ENCODE measurements at regions not wholly inside any gene's neighbourhood (a gene's known extent, or its start where the extent isn't known, plus 50 kb on each side); places are given as distances from the start of the nearest gene placed in this dataset.
A peak's percentile ranks its signal among the peaks of the same experiment; 100 is the strongest.

DNA sequence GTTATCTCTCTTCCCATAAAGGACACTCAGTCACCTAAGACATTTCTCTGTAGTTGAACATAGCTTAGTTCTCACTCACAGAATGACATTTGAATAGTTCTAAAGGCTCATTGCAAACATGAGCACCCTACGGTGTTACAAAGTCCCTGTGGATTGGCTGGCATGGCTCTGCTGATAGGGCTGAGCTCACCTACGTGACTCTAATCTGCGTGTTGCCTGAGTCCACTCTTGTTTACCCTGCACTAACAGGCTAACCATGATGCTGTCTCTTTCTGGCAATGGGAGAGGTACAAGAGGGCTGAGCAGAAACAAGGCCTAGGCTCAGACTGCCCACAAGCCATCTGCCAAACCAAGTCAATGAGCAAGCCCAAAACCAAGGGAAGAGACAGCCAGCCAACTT is 103.6 kb downstream of the PALM2AKAP2 start:
- no peak for DNase-seq (ENCODE audit: low read depth in 3 of 3)

DNA sequence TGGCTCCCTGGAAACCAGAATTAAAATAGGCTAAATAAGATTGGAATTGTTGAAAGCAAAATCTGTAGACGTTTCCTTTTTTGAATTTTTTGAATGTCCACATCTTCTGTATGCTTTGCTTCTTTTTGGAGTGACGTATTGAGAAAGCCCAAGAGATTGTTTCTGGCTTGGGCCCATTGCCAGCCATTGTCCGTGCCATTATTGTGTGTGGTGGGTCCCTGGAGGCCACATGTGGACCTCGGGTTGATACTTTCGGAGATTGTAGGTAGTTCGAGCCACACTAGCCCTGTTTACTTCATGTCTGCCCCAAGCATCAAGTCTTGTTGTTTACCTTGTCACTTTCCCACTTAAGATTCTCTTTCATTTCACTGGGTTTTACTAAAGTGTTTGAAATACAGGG is 106.0 kb downstream of the PALM2AKAP2 start:
- DNase-seq (ENCODE audit: low read depth in 3 of 3) = no peak

DNA sequence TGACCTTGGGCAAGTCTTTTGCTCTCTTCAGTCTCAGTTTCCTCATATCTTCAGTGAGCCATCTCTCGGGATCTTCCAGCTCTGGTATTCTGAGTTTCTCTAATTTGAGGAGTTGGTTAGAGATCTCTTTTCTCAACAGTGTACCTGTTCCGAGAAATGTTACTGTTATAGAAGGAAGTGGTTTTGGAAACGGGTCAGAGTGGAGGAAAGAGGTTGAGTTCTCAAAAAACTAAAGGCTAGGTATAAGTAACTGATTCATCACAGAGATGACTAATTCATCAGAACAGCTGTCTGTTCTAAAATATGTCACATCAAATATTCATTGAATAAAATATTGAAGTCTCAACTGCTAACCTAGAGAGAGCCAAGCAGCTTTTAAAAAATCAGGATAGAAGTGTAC is 106.6 kb downstream of the PALM2AKAP2 start:
- no peak for DNase-seq (ENCODE audit: low read depth in 3 of 3)

DNA sequence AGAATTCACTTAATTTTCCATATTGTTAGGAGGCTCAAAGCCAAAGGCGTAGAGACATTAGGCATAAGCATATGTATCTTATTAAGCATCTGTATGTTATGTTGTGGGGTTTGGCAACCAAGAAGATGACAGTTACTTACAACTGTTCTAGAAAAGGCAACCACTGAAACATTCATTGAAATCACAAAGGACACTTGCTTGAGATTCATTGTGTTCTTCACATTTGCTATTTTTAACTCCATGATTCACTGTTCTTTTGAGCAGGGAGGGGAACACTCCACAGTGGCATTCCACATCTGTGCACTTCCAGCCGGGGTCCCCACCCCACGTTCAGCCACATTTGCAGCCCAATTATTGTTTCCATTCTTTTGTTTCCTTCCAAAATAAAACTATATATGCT is 107.1 kb downstream of the PALM2AKAP2 start:
- DNase-seq (ENCODE audit: low read depth in 3 of 3) = no peak

DNA sequence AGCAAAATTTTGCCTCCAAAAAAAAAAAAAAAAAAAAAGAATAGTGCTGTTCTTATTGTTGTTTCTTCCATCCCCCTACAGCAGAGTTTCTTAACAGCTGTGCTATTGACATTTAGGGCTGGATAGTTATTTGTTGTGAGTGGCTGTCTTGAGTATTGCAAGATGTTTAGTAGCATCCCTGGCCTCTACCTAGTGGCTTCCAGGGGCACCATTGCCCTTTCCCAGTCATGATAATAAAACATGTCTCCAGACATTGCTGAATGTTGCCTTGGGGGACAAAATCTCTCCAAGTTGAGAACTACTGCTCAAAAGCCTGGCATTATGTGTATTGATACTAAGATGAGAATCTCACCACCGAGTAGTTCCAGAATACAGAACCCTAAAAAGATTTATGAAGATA is 108.7 kb downstream of the PALM2AKAP2 start:
- DNase-seq (ENCODE audit: low read depth in 3 of 3) = no peak

DNA sequence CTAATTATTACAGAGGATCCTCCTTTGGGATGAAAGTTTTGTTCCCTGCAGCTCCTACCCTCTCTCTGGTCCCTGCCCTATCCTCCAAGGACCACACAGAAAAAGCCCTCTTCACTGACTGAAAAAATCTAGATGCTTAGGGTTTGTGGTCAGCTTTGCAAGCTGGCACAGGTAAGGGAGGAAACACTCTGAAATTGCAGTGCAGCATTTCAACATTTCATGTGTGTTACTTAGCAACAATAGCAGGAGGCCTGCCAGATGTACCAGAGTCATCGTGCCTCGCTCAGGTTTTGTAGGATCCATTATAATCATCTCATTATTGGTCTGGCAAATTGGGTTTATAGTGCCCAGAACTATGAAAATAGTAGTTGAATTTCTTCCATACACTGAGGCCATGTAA is 109.5 kb downstream of the PALM2AKAP2 start:
- DNase-seq (ENCODE audit: low read depth in 3 of 3) = no peak

DNA sequence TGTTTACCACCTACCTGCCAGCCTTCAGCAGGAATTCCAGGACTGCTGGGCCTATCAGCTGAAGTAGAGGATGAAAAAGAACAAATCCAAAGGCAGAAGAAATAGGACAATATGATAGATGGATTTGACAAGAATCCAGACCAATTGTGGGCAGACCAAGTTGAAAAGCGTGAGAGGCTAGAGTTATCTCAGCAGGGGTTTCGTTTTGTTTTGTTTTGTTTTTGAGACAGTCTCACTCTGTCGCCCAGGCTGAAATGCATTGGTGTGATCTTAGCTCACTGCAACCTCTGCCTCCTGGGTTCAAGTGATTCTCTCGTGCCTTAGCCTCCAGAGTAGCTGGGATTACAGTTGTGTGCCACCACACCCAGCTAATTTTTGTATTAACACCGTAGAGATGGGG is 113.2 kb downstream of the PALM2AKAP2 start:
- no peak for DNase-seq (ENCODE audit: low read depth in 3 of 3)

DNA sequence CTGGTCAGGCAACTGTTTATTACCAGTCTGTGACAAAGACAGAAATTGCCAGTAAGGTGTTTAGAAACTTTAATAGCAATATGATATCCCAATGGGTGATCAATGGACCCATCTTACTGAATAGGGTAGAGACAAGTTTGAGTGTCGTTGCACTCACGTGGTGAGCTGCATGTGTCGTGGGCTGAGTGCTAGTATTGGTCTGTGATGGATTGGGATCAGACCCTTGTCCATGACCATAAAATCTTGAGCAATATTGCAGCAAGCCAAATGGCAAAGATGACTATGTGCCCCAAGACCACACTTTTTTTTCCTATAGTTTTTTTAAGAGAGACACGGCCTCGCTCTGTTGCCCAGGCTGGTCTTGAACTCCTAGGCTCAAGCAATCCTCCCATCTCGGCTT is 114.5 kb downstream of the PALM2AKAP2 start:
- peak in 1 of 3 donors; percentile 15 for DNase-seq (ENCODE audit: low read depth in 3 of 3)

DNA sequence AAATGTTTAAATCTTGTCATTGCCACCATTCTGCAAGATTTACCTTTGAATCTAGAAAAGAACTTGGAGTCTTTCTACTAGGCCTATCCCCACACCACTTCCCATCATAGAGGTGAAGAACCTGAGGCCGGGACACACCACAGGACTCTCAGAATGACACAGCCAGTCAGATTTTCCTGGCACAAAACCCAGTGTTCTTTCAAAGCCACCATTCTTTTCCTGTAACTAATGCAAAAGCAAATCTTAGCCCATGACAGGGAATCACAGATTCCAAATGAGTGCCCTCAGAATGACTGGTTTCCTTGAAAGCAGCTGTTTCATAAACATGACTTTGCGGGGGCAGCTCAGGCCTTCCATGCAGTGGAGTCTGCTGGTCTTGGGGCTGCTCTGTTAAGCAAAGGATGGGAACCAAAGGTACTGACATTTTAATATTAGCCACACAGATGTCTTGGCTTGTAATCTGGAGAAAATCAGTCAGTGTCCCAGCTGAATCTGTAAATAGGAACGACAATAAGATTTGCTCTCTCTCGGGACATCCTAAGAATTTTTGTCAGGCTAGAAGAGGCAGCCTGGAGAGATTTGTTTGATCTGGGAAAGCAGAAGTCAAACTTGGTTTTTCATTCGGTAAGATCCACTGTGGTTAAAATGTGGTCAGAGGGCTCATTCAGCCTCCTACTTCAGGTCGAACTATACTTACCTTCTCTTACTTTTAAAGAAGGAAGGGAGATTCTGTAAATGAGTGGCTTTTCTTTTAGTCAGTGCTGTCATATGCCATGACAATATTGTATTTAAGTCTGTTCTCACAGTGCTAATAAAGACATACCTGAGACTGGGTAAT is 115.1 kb downstream of the PALM2AKAP2 start:
- peak in 2 of 3 donors; percentile 43 to 56 for DNase-seq (ENCODE audit: low read depth in 3 of 3)

DNA sequence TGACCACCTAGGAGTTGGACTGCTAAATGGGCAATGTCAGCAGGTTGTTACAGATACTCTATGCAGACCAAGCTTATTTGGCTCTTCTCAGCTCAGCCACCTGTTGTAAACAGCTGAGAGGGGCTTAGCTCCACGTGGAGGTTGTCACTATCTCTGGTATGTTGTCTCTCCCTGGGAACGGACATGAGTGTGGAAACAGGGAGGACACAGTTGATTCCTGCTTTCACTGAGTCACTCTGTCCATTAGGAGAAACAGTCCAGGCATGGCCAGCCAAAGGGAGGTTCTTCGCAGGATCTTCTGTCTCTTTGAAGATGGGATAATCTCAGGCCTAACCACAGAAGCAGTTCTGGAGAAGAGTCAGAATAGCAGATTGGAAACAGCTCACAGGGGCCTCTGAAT is 121.2 kb downstream of the PALM2AKAP2 start:
- no peak for DNase-seq (ENCODE audit: low read depth in 3 of 3)

DNA sequence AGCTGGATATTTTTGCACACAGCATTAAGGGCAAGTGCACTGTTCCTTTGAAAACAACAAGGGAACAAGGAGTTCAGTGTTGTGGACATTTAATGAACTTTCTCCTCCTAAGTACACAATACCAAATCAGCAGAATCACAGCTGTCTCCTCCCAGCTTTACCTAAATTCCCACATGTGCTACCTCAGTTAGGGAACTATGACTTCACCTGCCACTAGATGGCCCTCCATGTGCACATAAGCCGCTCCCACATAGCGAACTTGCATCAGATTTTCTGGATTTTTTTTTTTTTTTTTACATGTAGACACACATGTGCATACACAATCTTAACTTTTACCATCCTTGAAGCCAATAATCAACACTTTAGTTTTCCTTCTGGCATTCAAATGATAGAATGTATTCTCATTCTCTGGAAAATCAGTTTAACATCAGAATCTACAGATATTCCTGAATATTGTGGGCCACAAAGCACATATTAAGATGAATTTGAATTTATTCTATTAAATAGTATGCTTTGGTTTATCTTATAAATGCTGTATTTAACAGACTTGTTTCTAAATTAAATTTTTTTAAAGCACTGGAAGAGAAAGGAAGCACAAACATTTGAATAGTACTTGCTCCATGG is 123.6 kb downstream of the PALM2AKAP2 start:
- peak in 2 of 3 donors; percentile 27 to 49 for DNase-seq (ENCODE audit: low read depth in 3 of 3)

DNA sequence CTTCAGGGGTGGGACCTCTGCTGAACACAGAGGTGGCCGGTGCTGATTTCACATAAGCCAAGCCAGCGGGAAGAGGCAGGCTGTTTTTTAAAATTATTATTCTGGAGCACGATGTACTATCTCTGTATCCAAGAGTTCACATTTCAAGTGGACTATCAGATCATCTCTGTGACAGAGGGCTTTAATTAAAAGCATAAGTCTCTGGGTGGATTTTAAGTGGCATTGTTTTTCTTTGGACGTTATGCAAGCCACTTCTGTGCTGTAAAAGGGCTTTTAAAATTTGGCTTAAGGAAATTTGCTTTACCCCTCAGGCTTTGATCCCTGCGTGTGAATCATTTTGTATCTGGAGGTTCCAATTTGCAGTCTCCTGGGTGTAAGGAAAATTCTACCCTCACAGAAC is 124.7 kb downstream of the PALM2AKAP2 start:
- DNase-seq (ENCODE audit: low read depth in 3 of 3) = no peak

DNA sequence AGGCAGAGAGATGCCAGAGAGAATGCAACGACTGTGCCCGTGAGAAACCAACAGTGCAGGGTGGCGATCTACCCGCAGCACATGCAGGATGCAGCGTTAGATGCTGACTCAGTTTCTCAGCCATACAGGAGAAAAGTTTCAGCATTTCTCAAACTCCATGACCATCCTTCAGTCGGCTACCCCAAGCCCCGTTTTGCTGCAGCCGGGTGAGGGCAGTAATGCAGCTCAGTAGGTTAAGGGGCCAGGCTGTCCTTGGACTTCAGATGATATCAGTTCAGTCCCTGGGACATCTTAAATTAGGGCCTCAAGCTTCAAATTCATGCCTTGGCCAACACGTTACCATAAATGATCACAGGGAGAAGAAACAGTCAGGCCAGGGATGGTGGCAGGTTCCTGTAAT is 125.5 kb downstream of the PALM2AKAP2 start:
- DNase-seq (ENCODE audit: low read depth in 3 of 3) = no peak

DNA sequence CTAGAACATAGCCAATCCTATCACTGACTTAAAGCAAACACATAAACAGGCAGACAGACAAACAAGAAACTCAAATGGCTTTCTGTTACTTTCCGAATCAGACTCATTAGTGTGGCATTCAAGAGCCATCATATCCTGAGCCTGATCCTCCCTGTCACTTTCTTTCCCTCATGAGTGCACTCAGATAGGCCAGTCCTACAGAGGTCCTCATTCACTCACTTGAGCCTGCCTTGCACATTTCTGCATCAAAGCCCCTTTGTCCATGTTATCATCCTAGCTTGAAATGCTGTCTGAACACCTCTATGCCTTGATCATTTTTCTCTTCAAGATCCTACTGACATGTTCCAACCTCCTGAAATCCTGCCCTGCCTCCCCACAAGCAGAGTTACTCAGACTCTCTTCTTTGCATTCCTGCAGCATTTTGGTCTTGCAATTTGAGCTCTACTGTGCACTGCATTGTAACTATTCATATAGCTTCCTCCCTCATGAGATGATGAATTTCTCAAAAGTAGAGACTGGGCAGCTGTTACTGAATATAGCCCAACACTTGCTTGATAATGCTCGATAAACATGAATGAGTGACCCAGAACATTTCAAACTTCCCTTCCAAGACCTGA is 126.9 kb downstream of the PALM2AKAP2 start:
- DNase-seq (ENCODE audit: low read depth in 3 of 3) = no peak

DNA sequence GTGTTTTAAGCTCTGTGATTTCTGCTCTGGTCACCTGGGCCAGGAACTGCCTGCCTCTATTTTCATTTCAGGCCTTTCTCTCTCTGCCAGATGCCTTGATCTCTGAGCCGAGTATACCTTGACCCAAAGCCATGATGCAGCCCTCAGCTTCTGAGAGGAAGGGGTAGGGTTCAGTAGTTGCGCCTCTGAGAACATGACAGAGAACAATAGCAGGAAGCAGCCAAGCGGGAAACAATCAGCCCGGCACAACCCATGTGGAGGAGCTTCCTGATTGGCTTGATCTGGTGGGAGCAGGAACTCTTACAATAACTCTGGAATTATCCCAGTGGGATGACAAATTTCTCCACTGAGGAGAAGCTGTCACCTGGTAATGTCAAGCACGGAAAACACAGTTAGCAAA is 127.4 kb downstream of the PALM2AKAP2 start:
- DNase-seq (ENCODE audit: low read depth in 3 of 3) = no peak

DNA sequence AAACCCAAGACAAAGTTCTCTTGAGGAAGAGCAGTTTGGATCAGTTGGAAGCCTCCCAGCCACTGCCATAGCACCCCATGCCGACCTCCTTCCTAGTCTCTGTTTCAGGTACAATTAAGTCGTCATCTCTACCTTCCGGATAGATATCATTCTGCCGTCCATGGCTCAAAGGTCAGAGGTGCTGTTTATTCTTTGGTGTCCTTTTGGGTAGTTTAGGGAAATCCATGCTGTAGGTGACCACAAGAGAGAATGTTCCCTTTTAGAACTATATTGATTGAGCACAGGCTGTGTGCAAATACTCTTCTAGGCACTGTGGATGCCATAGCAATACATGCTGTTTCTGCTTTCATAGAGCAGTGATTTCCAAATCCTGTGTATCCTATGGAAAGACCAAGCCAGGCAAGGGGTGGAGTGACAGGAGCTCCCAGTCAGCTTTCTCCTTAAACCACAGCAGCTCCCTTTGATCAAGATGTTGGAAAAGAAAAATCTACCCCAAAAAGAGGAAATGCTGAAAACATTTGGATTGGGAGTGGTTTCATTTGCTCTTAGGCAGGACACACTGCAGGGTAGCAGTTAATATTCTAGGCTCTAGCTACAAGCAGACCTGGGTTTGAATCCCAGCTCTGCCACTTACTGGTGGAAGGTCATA is 127.9 kb downstream of the PALM2AKAP2 start:
- no peak for DNase-seq (ENCODE audit: low read depth in 3 of 3)

DNA sequence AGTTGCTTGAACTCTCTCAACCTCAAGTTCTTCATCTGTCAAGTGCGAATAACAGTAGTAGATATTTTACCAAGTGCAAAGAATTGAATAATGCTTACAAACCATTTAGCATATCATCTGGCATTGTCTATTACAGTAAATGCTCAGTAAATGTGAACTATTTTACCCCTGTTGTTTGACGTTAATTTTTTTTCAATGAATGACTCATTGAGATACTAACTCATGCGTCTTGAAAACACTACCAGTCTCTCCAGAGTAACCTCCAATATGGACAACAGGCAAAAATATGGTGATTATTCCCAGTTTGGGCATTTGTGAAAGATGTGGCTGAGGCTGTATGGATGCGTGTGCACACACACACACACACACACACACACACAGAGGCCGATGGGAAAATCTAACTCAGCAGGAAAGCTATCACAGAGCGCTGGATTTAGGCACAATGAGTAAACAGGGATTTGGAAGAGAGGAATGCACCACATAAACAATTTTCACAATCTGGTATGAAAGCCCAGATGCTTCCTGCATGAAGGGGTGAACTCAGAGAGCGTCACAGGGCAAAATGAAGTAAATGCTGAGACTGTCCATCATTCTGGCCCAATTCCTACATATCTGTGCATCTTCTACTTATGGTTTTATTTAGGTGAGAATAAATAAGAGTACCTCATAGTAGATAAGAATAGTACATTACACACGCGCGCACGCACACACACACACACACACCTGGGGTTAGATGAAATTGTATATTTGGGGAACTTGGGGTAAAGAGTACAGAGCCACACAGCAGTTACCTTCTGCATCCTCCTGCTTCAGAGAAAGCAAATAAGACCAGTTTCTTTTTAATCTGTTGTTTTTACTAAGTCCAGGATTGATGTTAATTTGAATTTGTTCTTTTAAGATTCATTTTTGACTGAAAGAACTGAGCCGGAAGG is 128.7 kb downstream of the PALM2AKAP2 start:
- DNase-seq (ENCODE audit: low read depth in 3 of 3) = no peak

DNA sequence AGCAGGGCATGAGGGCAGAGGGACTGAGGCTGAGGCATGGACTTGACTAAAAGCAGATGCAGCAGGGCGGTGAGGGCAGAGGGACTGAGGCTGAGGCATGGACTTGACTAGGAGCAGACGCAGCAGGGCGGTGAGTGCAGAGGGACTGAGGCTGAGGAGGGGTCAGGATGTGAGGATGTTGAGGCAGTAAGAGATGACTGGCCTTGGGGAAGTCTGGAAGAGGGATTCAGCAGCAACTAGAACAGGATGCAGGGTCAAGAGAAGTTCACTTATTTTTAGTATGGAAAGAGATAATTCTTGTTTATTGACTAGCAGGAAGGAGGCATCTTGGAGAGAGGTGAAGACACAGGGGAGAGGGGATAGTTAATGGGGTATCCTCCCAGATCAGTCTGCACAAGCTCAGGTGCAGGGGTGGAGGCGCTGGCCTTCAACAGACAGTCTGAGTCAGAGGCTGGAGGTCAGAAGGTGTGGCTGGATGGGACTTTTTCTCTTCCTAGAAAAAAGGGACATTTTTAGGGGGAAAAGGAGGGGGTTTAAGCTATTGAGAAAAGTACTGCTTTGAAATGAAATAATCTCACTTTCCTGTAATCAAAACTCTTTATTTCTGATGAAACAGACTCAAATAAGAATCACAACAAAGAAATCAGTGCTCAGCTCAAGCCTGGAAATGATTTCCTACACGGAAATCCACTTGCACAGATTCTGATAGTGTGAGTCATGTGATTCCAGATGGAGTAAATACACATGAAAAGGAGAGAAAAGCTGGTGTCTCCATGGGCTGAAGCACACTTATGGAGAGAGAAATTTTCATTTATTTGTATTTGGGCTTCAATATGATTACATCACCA is 130.9 kb downstream of the PALM2AKAP2 start:
- DNase-seq (ENCODE audit: low read depth in 3 of 3) = no peak

DNA sequence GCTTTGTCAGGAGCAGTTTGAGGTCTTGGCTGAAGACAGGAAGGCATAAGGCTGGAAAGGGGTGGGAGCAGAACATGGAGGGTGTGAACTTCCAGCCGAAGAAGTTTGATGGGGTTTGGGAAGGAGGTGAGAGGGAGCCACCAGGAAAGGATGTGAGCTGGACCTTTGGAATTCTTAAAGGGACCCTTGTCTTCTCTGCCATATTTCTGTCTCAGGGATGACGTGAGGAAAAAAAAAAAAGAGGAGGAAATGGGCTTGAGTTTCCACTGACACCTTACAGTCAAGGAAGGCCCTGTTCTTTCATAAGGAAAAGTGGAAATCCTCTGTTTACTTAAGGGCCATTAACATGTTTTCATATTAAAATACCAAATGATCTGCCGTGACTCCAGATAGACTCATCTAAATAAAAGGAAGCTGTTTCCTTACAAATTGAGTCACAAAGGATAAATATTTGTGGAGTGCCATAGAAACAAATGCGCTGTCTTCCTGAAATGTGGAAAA is 132.1 kb downstream of the PALM2AKAP2 start:
- no peak for DNase-seq (ENCODE audit: low read depth in 3 of 3)

DNA sequence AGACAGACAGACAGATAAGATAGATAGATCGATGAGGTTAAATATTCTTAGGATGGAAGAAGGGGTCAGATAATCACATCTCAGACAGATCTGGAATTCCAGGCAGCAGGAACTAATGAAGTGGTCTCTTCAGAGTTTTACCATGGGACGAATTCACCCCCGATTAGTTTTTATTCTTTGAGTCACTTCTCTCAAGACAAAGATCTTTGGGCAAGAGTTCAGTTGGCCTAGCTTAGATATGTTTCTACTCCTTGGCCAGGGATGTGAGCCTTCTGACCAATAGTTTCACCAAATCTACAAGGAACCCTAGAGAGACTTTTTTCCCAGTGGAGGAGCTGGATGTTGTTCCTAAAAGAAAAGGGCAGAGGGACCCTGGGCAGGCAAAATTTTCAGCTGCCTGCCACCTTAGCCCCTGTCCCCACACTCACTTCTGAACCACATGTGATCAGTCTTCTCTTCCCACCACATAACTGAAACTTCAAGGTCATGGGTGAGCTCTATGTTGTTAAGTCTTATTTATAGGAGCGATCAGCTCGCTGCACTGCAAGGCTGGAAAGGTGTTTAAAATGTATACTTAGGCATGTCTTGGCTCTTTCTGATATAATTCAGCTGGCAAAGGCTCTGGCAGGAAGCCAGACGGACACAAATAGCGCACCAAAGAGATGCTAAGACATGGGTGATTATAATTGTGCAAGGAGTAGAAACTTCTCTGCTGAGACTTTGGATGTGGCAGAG is 132.9 kb downstream of the PALM2AKAP2 start:
- DNase-seq (ENCODE audit: low read depth in 3 of 3) = no peak
